Activated B cell treated with CpG ODN at 0.5 μM for 24 hours (primary cell): ENCODE measurements at regions not wholly inside any gene's neighbourhood (a gene's known extent, or its start where the extent isn't known, plus 50 kb on each side); places are given as distances from the start of the nearest gene placed in this dataset.
"Not testable (repeated sequence)": the region's sequence is repeated elsewhere in the genome, so short reads cannot be mapped to it uniquely, and the experiment has no call there.

Experiments
- ATAC-seq: fragments of 200-7000 bp; cut with Tn5 transposase; one replicate; pipeline ENCODE4 v1.10.0; 2021; ENCODE audit warnings: low read depth, mild to moderate bottlenecking, moderate library complexity
- CTCF ChIA-PET: fragments of 350-600 bp; sonication (Branson Sonifier 250); formaldehyde crosslinking; loops from one replicate; lab custom pipeline; 2021; ENCODE audit warnings: antibody characterized with exemption; lab: Charles Lee
- POLR2A ChIA-PET: fragments of 350-600 bp; sonication (Branson Sonifier 250); formaldehyde crosslinking; loops from one replicate; lab custom pipeline; 2021; ENCODE audit warnings: antibody characterized with exemption; lab: Charles Lee
- DNase-seq: peaks from one replicate; pipeline ENCODE4 v3.0.0; 2022
- H3K27ac Mint-ChIP-seq: one replicate; pipeline ENCODE4 v1.8.0; 2020; ENCODE audit warnings: mixed read lengths
- H3K27me3 Mint-ChIP-seq: one replicate; pipeline ENCODE4 v1.8.0; 2021; ENCODE audit warnings: mixed read lengths
- H3K36me3 Mint-ChIP-seq: one replicate; pipeline ENCODE4 v1.8.0; 2021; ENCODE audit warnings: low read depth, mixed read lengths
- H3K4me1 Mint-ChIP-seq: one replicate; pipeline ENCODE4 v1.8.0; 2021; ENCODE audit warnings: mixed read lengths
- H3K4me3 Mint-ChIP-seq: one replicate; pipeline ENCODE4 v1.8.0; 2020; ENCODE audit warnings: mild to moderate bottlenecking, mixed read lengths
- H3K9me3 Mint-ChIP-seq: one replicate; pipeline ENCODE4 v1.8.0; 2020; ENCODE audit warnings: mixed read lengths
- intact Hi-C: fragments of 100-400 bp; cut with micrococcal nuclease; formaldehyde crosslinking; loops from one replicate; pipeline ENCODE4 v1.15.1; 2024
- TF ChIP-seq, protein P1 (sequence below): fragments of 200-600 bp; IDR thresholded peaks from one replicate; pipeline ENCODE4 v1.8.0; 2022; ENCODE audit warnings: antibody characterized with exemption, mild to moderate bottlenecking

DNA sequence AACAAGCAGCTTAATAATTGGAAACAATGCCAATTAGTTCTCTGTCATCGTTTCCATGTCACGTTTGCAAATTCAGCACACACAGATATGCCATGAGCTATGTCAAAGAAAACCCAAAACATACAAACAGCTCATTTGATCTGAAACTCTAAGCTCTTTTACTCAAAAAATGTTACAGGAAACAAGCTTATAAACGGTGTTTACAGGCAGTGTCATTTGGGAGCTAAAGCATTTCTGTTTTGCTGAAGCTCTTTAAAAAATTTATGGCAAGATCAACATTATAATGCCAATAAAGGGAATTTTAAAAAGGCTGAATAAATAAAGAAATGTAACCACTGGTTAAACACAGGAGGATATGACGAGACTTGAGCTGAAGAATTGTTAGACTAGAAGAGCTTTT, 94.0 kb upstream of the HS3ST2 start:
- ATAC-seq = no peak
- Mint-ChIP-seq H3K36me3 (no peaks in the 10 kb centered on the region), H3K4me1 (no peaks in the 10 kb centered on the region), H3K27ac (no peak overlapping the region), H3K27me3 (peaks cover 26% of the 10 kb centered on the region), H3K4me3 (no peak overlapping the region), H3K9me3 (peaks cover under 1% of the 10 kb centered on the region)
- intact Hi-C loops = no loop called here
- CTCF ChIA-PET = interaction anchor here (0.9 kb wide), 1 partner anchor 35 kb away, joined by 3 read pairs; no protein-coding TSS in a partner anchor
- no peak for DNase-seq
- POLR2A ChIA-PET = no interaction called here
- TF ChIP-seq, protein P1, sequence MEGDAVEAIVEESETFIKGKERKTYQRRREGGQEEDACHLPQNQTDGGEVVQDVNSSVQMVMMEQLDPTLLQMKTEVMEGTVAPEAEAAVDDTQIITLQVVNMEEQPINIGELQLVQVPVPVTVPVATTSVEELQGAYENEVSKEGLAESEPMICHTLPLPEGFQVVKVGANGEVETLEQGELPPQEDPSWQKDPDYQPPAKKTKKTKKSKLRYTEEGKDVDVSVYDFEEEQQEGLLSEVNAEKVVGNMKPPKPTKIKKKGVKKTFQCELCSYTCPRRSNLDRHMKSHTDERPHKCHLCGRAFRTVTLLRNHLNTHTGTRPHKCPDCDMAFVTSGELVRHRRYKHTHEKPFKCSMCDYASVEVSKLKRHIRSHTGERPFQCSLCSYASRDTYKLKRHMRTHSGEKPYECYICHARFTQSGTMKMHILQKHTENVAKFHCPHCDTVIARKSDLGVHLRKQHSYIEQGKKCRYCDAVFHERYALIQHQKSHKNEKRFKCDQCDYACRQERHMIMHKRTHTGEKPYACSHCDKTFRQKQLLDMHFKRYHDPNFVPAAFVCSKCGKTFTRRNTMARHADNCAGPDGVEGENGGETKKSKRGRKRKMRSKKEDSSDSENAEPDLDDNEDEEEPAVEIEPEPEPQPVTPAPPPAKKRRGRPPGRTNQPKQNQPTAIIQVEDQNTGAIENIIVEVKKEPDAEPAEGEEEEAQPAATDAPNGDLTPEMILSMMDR = no peak

DNA sequence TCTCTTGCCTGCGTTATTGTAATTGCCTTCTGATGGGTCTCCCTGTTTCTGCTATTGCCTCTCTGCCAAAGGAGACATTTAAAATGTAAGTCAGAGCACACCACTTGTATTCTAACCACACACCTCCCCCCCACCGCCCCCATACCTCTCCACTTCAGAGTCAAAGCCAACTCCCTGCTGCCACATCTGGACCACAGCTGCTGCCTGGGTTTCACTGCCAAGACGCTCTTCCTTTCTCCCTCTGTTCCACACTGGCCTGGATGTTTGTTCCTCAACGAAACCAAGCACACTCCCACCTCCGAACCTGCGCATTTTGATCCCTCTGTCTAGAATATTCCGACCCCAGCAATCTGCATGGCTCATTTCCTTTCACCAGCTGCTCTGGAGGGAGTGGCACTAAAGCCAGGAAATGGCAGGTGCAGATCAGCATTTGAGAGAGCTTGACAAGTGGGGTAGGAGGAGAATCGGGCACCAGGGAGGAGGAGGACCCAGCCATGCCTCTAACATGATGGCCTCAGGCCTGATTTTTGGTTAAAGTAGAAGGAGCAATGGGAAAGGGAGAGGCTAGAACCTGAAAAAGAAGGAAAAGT, 92.4 kb upstream of the HS3ST2 start:
- CTCF ChIA-PET = no interaction called here
- intact Hi-C loops = no loop called here
- no peak overlapping the region for H3K27ac Mint-ChIP-seq
- peaks cover 29% of the 10 kb centered on the region for H3K27me3 Mint-ChIP-seq
- H3K9me3 Mint-ChIP-seq = no peaks in the 10 kb centered on the region
- H3K36me3 Mint-ChIP-seq = no peaks in the 10 kb centered on the region
- POLR2A ChIA-PET = no interaction called here
- H3K4me3 Mint-ChIP-seq = no peak overlapping the region
- ATAC-seq = no peak
- no peaks in the 10 kb centered on the region for H3K4me1 Mint-ChIP-seq
- no peak for DNase-seq
- TF ChIP-seq, protein P1 = no peak

DNA sequence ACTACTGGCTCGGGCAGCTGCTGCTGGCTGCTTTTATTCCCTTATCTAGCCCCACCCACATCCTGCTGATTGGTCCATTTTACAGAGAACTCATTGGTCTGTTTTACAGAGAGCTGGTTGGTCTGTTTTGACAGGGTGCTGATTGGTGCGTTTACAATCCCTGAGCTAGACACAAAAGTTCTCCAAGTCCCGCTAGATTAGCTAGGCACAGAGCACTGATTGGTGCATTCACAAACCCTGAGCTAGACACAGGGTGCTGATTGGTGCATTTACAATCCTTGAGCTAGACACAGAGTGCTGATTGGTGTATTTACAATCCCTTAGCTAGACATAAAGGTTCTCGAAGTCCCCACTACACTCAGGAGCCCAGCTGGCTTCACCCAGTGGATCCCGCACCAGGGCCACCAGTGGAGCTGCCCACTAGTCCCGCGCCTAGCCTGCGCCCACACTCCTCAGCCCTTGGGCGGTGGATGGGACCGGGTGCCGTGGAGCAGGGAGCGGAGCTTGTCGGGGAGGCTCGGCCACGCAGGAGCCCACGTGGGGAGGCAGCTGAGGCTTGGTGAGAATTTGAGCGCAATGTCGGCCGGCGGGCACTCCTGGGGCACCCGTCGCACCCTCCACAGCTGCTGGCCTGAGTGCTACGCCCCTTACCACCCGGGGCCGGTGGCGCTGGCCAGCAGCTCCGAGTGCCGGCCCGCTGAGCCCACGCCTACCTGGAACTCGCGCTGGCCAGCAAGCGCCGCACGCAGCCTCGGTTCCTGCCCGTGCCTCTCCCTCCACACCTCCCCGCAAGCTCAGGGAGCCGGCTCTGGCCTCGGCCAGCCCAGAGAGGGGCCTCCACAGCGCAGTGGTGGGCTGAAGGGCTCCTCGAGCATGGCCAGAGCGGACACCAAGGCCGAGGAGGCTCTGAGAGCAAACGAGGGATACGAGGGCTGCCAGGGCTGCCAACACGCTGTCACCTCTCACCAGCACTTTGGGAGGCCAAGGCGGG, 91.1 kb upstream of the HS3ST2 start:
- H3K36me3 Mint-ChIP-seq, ATAC-seq, DNase-seq, H3K4me1 Mint-ChIP-seq, H3K27ac Mint-ChIP-seq, CTCF ChIA-PET, H3K9me3 Mint-ChIP-seq, H3K4me3 Mint-ChIP-seq, intact Hi-C loops: not testable (repeated sequence)
- POLR2A ChIA-PET = interaction anchor here (0.6 kb wide), 1 partner anchor 1718 kb away, joined by 4 read pairs; no protein-coding TSS in a partner anchor
- peaks cover 27% of the 10 kb centered on the region for H3K27me3 Mint-ChIP-seq

DNA sequence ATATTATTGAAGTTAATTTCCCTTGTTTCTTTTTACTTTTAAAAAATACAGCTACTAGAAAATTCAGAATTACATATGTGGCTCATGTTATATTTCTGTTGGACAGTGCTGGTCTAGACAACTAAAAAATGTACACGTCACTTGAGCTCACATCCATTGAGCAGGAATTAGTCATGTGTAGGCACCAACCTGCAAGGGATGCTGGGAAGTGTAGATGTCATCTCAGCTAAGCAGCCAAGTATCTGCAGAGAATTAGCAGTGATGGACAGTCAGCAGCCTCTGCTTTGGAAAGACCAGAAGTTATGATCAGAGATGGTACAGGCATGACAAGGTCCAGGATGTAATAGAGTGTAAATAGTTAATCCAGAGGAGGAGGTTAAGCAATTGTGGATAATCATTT, 87.1 kb upstream of the HS3ST2 start:
- ChIA-PET POLR2A (no interaction called here), CTCF (no interaction called here)
- intact Hi-C loops = no loop called here
- TF ChIP-seq, protein P1 = no peak
- Mint-ChIP-seq H3K4me3 (no peak overlapping the region), H3K9me3 (no peaks in the 10 kb centered on the region), H3K27ac (no peak overlapping the region), H3K36me3 (no peaks in the 10 kb centered on the region), H3K27me3 (peaks cover 20% of the 10 kb centered on the region), H3K4me1 (no peaks in the 10 kb centered on the region)
- DNase-seq (no peak), ATAC-seq (no peak)

DNA sequence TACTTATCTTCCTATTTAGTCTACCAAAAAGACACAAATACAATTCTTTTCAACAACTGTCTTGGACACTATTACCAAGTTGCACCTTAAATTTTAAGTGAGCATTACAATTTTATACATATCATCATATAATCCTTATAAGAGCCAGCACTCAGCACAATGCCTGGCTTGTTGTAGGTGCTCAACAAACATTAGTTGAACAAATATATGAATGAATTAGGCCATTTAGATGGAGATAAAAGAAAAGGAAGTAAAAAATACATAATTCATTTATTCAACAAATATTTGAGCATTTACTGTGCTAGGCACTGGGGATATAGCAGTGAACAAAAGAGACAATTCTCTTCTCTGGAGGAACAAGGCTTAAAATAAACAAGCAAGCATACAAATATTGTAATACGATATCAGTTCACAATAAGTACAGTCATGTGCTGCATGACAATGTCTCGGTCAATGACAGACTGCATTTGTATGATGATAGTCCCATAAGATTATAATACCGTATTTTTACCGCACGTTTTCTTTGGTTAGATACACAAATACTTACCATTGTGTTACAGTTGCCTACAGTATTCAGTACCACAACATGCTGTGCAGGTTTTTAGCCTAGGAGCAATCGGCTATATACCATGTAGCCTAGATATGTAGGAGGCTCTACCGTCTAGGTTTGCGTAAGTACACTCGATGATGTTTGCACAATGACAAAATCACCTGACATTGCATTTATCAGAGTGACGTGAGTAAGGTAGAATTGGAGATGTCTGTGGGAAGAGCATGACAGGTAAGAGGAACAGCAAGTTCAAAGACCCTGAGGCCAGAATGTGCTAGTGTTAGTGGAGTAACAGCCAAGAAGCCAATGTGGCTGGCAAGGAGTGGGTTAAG, 86.4 kb upstream of the HS3ST2 start:
- TF ChIP-seq, protein P1 = no peak
- intact Hi-C loops = no loop called here
- no peaks in the 10 kb centered on the region for H3K9me3 Mint-ChIP-seq

More for the DNA sequence above, 86.4 kb upstream of the HS3ST2 start:
- ChIA-PET POLR2A (no interaction called here), CTCF (no interaction called here)
- no peaks in the 10 kb centered on the region for H3K36me3 Mint-ChIP-seq
- H3K27ac Mint-ChIP-seq = no peak overlapping the region
- H3K4me1 Mint-ChIP-seq = no peaks in the 10 kb centered on the region
- DNase-seq = no peak
- ATAC-seq = no peak
- H3K27me3 Mint-ChIP-seq = peaks cover 21% of the 10 kb centered on the region
- no peak overlapping the region for H3K4me3 Mint-ChIP-seq
